HFFc6 (cell line): ENCODE measurements at regions not wholly inside any gene's neighbourhood (a gene's known extent, or its start where the extent isn't known, plus 50 kb on each side); places are given as distances from the start of the nearest gene placed in this dataset.
"Not testable (repeated sequence)": the region's sequence is repeated elsewhere in the genome, so short reads cannot be mapped to it uniquely, and the experiment has no call there.

Source experiments
- DNase-seq: peaks from one replicate; pipeline ENCODE4 v3.0.0-alpha.2; 2018
- H3K27ac Mint-ChIP-seq: 2 replicates; pipeline ENCODE4 v1.8.0; 2020; ENCODE audit warnings: mild to moderate bottlenecking, mixed read lengths
- H3K27me3 Mint-ChIP-seq: 2 replicates; pipeline ENCODE4 v1.8.0; 2021; ENCODE audit warnings: mild to moderate bottlenecking, moderate library complexity, mixed read lengths; ENCODE audit not compliant: insufficient read depth
- H3K36me3 Mint-ChIP-seq: 2 replicates; pipeline ENCODE4 v1.8.0; 2021; ENCODE audit warnings: low read depth, mixed read lengths
- H3K4me1 Mint-ChIP-seq: 2 replicates; pipeline ENCODE4 v1.8.0; 2020; ENCODE audit warnings: low read depth, mixed read lengths
- H3K4me3 Mint-ChIP-seq: 2 replicates; pipeline ENCODE4 v1.8.0; 2020; ENCODE audit warnings: mild to moderate bottlenecking, moderate library complexity, mixed read lengths
- H3K9me3 Mint-ChIP-seq: 2 replicates; pipeline ENCODE4 v1.8.0; 2020; ENCODE audit warnings: mild to moderate bottlenecking, mixed read lengths
- CTCF ChIP-seq: fragments of 200-600 bp; sonication (generic); IDR thresholded peaks from 2 replicates; pipeline ENCODE4 v1.5.0; 2021; ENCODE audit warnings: antibody characterized with exemption, mild to moderate bottlenecking

DNA sequence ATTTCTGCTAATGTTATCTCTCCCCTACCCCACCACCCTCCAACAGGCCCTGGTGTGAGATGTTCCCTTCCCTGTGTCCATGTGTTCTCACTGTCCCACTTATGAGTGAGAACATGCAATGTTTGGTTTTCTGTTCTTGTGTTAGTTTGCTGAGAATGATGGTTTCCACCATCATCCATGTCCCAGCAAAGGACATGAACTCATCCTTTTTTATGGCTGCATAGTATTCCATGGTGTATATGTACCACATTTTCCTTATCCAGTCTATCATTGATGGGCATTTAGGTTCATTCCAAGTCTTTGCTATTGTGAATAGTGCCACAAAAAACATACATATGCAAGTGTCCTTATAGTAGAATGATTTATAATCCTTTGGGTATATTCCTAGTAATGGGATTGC, 104.5 kb downstream of the ZNF33B start:
- peaks cover 82% of the 10 kb centered on the region for H3K9me3 Mint-ChIP-seq
- not testable (repeated sequence) for H3K27ac Mint-ChIP-seq, H3K27me3 Mint-ChIP-seq, DNase-seq, H3K4me3 Mint-ChIP-seq, H3K4me1 Mint-ChIP-seq
- peaks cover 56% of the 10 kb centered on the region for H3K36me3 Mint-ChIP-seq

- Mint-ChIP-seq H3K27me3 (no peaks in the 10 kb centered on the region), H3K4me3 (no peak overlapping the region), H3K4me1 (no peaks in the 10 kb centered on the region), H3K27ac (no peak overlapping the region), H3K36me3 (peaks cover 48% of the 10 kb centered on the region), H3K9me3 (peaks cover 73% of the 10 kb centered on the region)
- no peak for DNase-seq
- no peak for TF ChIP-seq CTCF
Measured at GRCh38 chr10:42532996-42533395, 105.4 kb downstream of the ZNF33B start.

- Mint-ChIP-seq H3K27ac (no peak overlapping the region), H3K9me3 (peaks cover 57% of the 10 kb centered on the region), H3K4me1 (no peaks in the 10 kb centered on the region), H3K27me3 (no peaks in the 10 kb centered on the region; the same call in 1 of the 2 replicates), H3K36me3 (peaks cover 70% of the 10 kb centered on the region), H3K4me3 (no peak overlapping the region)
- TF ChIP-seq CTCF = no peak
- no peak for DNase-seq
Measured at GRCh38 chr10:42523098-42523497, 115.3 kb downstream of the ZNF33B start.

DNA sequence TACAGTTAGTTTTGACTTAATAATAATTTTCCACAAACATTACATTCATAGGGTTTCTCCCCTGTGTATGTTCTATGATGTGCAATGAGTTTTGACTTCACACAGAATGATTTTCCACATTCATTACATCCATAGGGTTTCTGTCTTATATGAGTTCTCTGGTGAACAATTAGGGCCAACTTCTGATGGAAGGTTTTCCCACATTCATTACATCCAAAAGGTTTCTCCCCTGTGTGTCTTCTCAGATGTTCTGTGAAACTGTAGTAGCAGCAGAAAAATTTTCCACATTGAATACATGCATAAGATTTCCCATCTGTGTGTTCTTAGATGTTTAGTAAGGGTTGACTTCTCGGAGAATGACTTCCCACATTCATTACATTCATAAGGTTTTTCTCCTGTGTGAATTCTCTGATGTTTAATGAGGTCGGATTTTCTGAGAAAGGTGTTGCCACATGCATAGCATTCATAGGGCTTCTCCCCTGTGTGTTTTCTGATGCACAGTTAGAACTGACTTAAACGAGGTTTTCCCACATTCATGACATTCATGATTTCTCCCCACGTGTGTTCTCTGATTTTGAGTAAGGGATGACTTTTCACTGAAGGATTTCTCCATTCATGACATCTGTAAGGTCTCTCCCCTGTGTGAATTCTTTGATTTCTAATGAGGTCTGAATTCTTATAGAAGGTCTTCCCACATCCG, 118.5 kb downstream of the ZNF33B start:
- peaks cover 82% of the 10 kb centered on the region for H3K36me3 Mint-ChIP-seq

GRCh38 chr10:42519079-42519478, 119.3 kb downstream of the ZNF33B start:
- DNase-seq = no peak
- Mint-ChIP-seq H3K36me3 (peaks cover 77% of the 10 kb centered on the region), H3K27me3 (peaks cover 4% of the 10 kb centered on the region; the same call in 1 of the 2 replicates), H3K4me1 (no peaks in the 10 kb centered on the region), H3K27ac (no peak overlapping the region), H3K4me3 (no peak overlapping the region), H3K9me3 (peaks cover 91% of the 10 kb centered on the region)
- no peak for TF ChIP-seq CTCF

More for the DNA sequence above, 118.5 kb downstream of the ZNF33B start:
- H3K4me1 Mint-ChIP-seq = no peaks in the 10 kb centered on the region
- no peak for DNase-seq
- no peak overlapping the region for H3K4me3 Mint-ChIP-seq
- no peak overlapping the region for H3K27ac Mint-ChIP-seq
- peaks cover 4% of the 10 kb centered on the region for H3K27me3 Mint-ChIP-seq
- no peak for TF ChIP-seq CTCF
- peaks cover 87% of the 10 kb centered on the region for H3K9me3 Mint-ChIP-seq

DNA sequence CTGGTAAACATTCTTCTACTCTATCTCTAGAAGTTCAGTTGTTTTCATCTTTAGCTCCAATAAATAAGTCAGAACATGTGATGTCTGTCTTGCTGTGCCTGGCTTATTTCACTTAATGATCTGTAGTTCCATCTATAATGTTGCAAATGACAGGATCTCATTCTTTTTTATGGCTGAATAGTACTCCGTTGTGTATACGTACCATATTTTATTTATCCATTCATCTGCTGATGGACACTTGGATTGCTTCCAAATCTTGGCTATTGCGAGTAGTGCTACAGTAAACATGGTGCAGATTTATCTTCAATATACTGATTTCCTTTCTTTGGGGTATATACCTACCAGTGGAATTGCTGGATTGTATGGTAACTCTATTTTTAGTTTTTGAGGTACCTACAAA, 124.4 kb downstream of the ZNF33B start:
- no peak for TF ChIP-seq CTCF
- Mint-ChIP-seq H3K27me3 (peaks cover 9% of the 10 kb centered on the region), H3K4me1 (no peaks in the 10 kb centered on the region), H3K27ac (no peak overlapping the region), H3K4me3 (no peak overlapping the region), H3K36me3 (peaks cover 37% of the 10 kb centered on the region), H3K9me3 (peaks cover 66% of the 10 kb centered on the region)
- no peak for DNase-seq
